Neural progenitor cell (in vitro differentiated cells): ENCODE measurements at regions not wholly inside any gene's neighbourhood (a gene's known extent, or its start where the extent isn't known, plus 50 kb on each side); places are given as distances from the start of the nearest gene placed in this dataset.

ENCODE experiments used
- CTCF ChIP-seq: fragments of 200-600 bp; sonication (generic); IDR thresholded peaks from 2 replicates; pipeline ENCODE4 v1.5.1; 2017; ENCODE audit warnings: antibody characterized with exemption, mild to moderate bottlenecking
- EZH2 ChIP-seq: fragments of 200-600 bp; sonication (generic); IDR thresholded peaks from 2 replicates; pipeline ENCODE4 v1.6.1; 2017; ENCODE audit warnings: antibody characterized with exemption, mild to moderate bottlenecking, moderate library complexity
- EZH2phosphoT487 ChIP-seq: fragments of 200-600 bp; sonication (generic); IDR thresholded peaks from 2 replicates; pipeline ENCODE4 v1.6.1; 2017; ENCODE audit warnings: antibody characterized with exemption

- no peak for TF ChIP-seq CTCF
- TF ChIP-seq EZH2: no peak
- TF ChIP-seq EZH2phosphoT487: no peak
These were observed 314.6 kb upstream of the PDE3A start for GRCh38 chr12:20053782-20054181.
